HL-60 (cell line): ENCODE measurements at regions not wholly inside any gene's neighbourhood (a gene's known extent, or its start where the extent isn't known, plus 50 kb on each side); places are given as distances from the start of the nearest gene placed in this dataset.

Source experiments
- CTCF ChIP-seq: IDR thresholded peaks from one replicate; pipeline ENCODE4 v1.5.1; 2011; ENCODE audit warnings: low read length, control low read depth, inconsistent platforms; ENCODE audit not compliant: insufficient read depth
- TF ChIP-seq, protein P1 (sequence below): IDR thresholded peaks from 2 replicates; pipeline ENCODE4 v1.6.1; 2012; ENCODE audit warnings: low read depth; ENCODE audit not compliant: insufficient replicate concordance

- TF ChIP-seq CTCF, result no peak
- TF ChIP-seq, protein P1, sequence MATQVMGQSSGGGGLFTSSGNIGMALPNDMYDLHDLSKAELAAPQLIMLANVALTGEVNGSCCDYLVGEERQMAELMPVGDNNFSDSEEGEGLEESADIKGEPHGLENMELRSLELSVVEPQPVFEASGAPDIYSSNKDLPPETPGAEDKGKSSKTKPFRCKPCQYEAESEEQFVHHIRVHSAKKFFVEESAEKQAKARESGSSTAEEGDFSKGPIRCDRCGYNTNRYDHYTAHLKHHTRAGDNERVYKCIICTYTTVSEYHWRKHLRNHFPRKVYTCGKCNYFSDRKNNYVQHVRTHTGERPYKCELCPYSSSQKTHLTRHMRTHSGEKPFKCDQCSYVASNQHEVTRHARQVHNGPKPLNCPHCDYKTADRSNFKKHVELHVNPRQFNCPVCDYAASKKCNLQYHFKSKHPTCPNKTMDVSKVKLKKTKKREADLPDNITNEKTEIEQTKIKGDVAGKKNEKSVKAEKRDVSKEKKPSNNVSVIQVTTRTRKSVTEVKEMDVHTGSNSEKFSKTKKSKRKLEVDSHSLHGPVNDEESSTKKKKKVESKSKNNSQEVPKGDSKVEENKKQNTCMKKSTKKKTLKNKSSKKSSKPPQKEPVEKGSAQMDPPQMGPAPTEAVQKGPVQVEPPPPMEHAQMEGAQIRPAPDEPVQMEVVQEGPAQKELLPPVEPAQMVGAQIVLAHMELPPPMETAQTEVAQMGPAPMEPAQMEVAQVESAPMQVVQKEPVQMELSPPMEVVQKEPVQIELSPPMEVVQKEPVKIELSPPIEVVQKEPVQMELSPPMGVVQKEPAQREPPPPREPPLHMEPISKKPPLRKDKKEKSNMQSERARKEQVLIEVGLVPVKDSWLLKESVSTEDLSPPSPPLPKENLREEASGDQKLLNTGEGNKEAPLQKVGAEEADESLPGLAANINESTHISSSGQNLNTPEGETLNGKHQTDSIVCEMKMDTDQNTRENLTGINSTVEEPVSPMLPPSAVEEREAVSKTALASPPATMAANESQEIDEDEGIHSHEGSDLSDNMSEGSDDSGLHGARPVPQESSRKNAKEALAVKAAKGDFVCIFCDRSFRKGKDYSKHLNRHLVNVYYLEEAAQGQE, result no peak
Measured at GRCh38 chr17:65433592-65433991, 127.9 kb downstream of the AXIN2 start.
